Heart right ventricle (tissue), 16 donors: ENCODE measurements at regions not wholly inside any gene's neighbourhood (a gene's known extent, or its start where the extent isn't known, plus 50 kb on each side); places are given as distances from the start of the nearest gene placed in this dataset.

Source experiments
- ATAC-seq, 8 donors: fragments of 200-7000 bp; cut with Tn5 transposase; one replicate each; pipeline ENCODE4 v1.9.1; 2020; ENCODE audit warnings: mild to moderate bottlenecking in 8 of 8, moderate library complexity in 8 of 8, moderate number of reproducible peaks in 1 of 8
- DNase-seq, 2 donors: peaks; one replicate each; pipeline ENCODE4 v3.0.0-alpha.2; 2020
- H3K27ac ChIP-seq, 10 donors: fragments of 200-600 bp; sonication (generic) in 2 of 10; one replicate each; pipeline versions ENCODE4 v1.5.0 to v1.8.0; 2020 to 2022; ENCODE audit warnings: mild to moderate bottlenecking in 3 of 10
- H3K27me3 ChIP-seq, 7 donors: fragments of 200-600 bp; one replicate each; pipeline ENCODE4 v1.8.0; 2021 to 2022; ENCODE audit warnings: mild to moderate bottlenecking in 2 of 7
- H3K36me3 ChIP-seq, 9 donors: fragments of 200-600 bp; sonication (generic) in 1 of 9; one replicate each; pipeline versions ENCODE4 v1.5.0 to v1.8.0; 2020 to 2022; ENCODE audit warnings: mild to moderate bottlenecking in 2 of 9
- H3K4me1 ChIP-seq, 9 donors: fragments of 200-600 bp; sonication (generic) in 1 of 9; one replicate each; pipeline versions ENCODE4 v1.5.0 to v1.8.0; 2020 to 2022; ENCODE audit warnings: mild to moderate bottlenecking in 4 of 9
- H3K4me3 ChIP-seq, 10 donors: fragments of 200-600 bp; sonication (generic) in 2 of 10; one replicate each; pipeline versions ENCODE4 v1.5.0 to v1.8.0; 2020 to 2022; ENCODE audit warnings: mild to moderate bottlenecking in 7 of 10, moderate library complexity in 2 of 10
- H3K9me3 ChIP-seq, 11 donors: fragments of 200-600 bp in 10 of 11; sonication (generic) in 2 of 11; one replicate each; pipeline versions ENCODE4 v1.5.0 to v1.8.0; 2013 to 2022; ENCODE audit warnings: mild to moderate bottlenecking in 2 of 11, control low read depth in 1 of 11, moderate library complexity in 1 of 11
- WGBS, 2 donors: extraction: QIAGEN DNeasy Blood & Tissue Kit; methylation state at CpG; one replicate each; pipeline ENCODE4 v1.1.7; 2013; ENCODE audit warnings: inconsistent platforms in 1 of 2; 5-methylcytosine and 5-hydroxymethylcytosine counted together
- intact Hi-C, 10 donors: fragments of 100-400 bp; cut with DNase I; formaldehyde crosslinking; loops; one replicate each; pipeline versions ENCODE4 v1.11.1 to v1.14.2; 2022
- TF ChIP-seq, protein P1 (sequence below), 9 donors: fragments of 200-600 bp; sonication (generic) in 2 of 9; IDR thresholded peaks; one replicate each; pipeline versions ENCODE4 v1.5.0 to v1.8.0; 2021 to 2022; ENCODE audit warnings: antibody characterized with exemption in 9 of 9, mild to moderate bottlenecking in 5 of 9, moderate library complexity in 1 of 9
- donor health status: Arrhythmogenic right ventricular cardiomyopathy.
- donor health status: ischemic (EF 13 %, LVEDD 7.1; RV severe dilation, severe dysfunction).
- donor health status: healthy with polysubstance abuse.
- donor health status: DM: no; HTN: yes; CAD: no.
- donor health status: DM: no; HTN: no; CAD: no.
- donor health status: ischemic (EF 25% LVEDD 6.9; RV normal size, moderate dysfunction).
- donor health status: ischemic (EF 25% LVEDD 5.7; RV mildly dilated, moderate dysfunction).
- donor health status: healthy.
- donor health status: DM: yes; HTN: yes; CAD: no.
- donor health status: Ischemic cardiomyopathy.
- donor health status: ischemic (EF 35%, LVEDD 5.7; RV mildly dilated, moderate dysfunction).
- donor health status: nonischemic (EF 11% LVEDD 7.7; RV severe dilation, severe dysfunction).
- donor health status: DM: yes; HTN: yes; CAD: no.
- donor health status: PGD.
- donor health status: ischemic (EF 29% LVEDD 5.4; RV normal size, mild dysfunction).
- donor health status: nonischemic (EF 23%, LVEDD 6.1; RV moderate dilation, normal function).

- no peak overlapping the region for H3K27ac ChIP-seq
- no peaks in the 10 kb centered on the region for H3K36me3 ChIP-seq
- H3K4me3 ChIP-seq: no peak overlapping the region
- intact Hi-C loops: loop anchor here in 1 of 10 donors (5.0 kb wide), 1 partner anchor 734 kb away; no protein-coding TSS in a partner anchor
- H3K27me3 ChIP-seq: no peaks in the 10 kb centered on the region
- H3K9me3 ChIP-seq: no peaks in the 10 kb centered on the region
- ATAC-seq: no peak
- H3K4me1 ChIP-seq: no peaks in the 10 kb centered on the region
- TF ChIP-seq, protein P1, sequence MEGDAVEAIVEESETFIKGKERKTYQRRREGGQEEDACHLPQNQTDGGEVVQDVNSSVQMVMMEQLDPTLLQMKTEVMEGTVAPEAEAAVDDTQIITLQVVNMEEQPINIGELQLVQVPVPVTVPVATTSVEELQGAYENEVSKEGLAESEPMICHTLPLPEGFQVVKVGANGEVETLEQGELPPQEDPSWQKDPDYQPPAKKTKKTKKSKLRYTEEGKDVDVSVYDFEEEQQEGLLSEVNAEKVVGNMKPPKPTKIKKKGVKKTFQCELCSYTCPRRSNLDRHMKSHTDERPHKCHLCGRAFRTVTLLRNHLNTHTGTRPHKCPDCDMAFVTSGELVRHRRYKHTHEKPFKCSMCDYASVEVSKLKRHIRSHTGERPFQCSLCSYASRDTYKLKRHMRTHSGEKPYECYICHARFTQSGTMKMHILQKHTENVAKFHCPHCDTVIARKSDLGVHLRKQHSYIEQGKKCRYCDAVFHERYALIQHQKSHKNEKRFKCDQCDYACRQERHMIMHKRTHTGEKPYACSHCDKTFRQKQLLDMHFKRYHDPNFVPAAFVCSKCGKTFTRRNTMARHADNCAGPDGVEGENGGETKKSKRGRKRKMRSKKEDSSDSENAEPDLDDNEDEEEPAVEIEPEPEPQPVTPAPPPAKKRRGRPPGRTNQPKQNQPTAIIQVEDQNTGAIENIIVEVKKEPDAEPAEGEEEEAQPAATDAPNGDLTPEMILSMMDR (IDR thresholded peaks at IDR 0.05): no peak
- no peak for DNase-seq
Measured at GRCh38 chr6:138018297-138018696, 88.9 kb downstream of the PERP start.

- Histone ChIP-seq H3K27me3 (no peaks in the 10 kb centered on the region), H3K9me3 (no peaks in the 10 kb centered on the region), H3K36me3 (no peaks in the 10 kb centered on the region), H3K4me1 (no peaks in the 10 kb centered on the region), H3K27ac (no peak overlapping the region), H3K4me3 (no peak overlapping the region)
- DNase-seq (no peak), ATAC-seq (no peak)
- TF ChIP-seq, protein P1 (IDR thresholded peaks at IDR 0.05): no peak
- 78 to 90% methylated on average over 2 of the region's 2 CpGs for WGBS, 2 donors
- intact Hi-C loops: no loop called here
Measured at GRCh38 chr6:138025528-138025978, 81.7 kb downstream of the PERP start.

- 62 to 75% methylated on average over 3 of the region's 3 CpGs for WGBS, 2 donors
- no peaks in the 10 kb centered on the region for H3K9me3 ChIP-seq
- TF ChIP-seq, protein P1 (IDR thresholded peaks at IDR 0.05): no peak
- peaks cover 0 to 6% (median 0%) of the 10 kb centered on the region in 9 donors for H3K4me1 ChIP-seq
- no peaks in the 10 kb centered on the region for H3K36me3 ChIP-seq
- ATAC-seq: no peak
- intact Hi-C loops: no loop called here
- H3K27me3 ChIP-seq: no peaks in the 10 kb centered on the region
- no peak overlapping the region for H3K27ac ChIP-seq
- H3K4me3 ChIP-seq: no peak overlapping the region
- no peak for DNase-seq
Measured at GRCh38 chr6:138026342-138026741, 80.9 kb downstream of the PERP start.

DNA sequence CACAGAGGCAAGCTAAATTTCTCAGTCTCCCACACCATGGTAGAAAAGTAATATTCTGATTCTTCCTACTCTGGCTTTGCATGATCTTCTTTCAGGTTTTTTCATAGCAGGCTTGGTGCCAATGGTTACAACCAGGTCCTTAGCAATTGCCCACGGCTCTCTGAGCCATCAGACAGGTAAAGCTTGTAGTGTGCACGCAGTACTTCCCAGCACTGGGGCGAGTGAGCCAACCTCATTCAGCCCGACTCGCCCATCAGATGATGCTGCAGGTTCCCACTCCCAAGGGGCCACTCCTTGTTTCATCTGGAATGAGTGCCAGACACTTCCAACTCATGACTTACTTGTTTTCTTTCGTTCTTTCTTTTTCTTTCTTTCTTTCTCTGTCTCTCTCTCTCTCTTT is 78.3 kb downstream of the PERP start:
- intact Hi-C loops: no loop called here
- Histone ChIP-seq H3K9me3 (no peaks in the 10 kb centered on the region), H3K36me3 (no peaks in the 10 kb centered on the region), H3K27ac (no peak overlapping the region), H3K4me1 (peaks cover 0 to 15% (median 0%) of the 10 kb centered on the region in 9 donors), H3K27me3 (no peaks in the 10 kb centered on the region), H3K4me3 (no peak overlapping the region)
- ATAC-seq (no peak), DNase-seq (no peak)
- TF ChIP-seq, protein P1 (IDR thresholded peaks at IDR 0.05): no peak
- WGBS, 2 donors: 85% methylated on average over 6 of the region's 6 CpGs
